Fibroblast of lung (primary cell): ENCODE measurements at regions not wholly inside any gene's neighbourhood (a gene's known extent, or its start where the extent isn't known, plus 50 kb on each side); places are given as distances from the start of the nearest gene placed in this dataset.

Experiments used
- DNase-seq, 2 donors: peaks; one replicate each; pipeline versions ENCODE4 v3.0.0 to v3.0.0-alpha.2; 2010; ENCODE audit warnings: low read depth in 2 of 2
- H2AFZ ChIP-seq: 2 replicates; pipeline ENCODE4 v1.5.1; 2012; ENCODE audit warnings: low read length, control low read depth, inconsistent platforms
- H3K27ac ChIP-seq: 2 replicates; pipeline ENCODE4 v1.5.1; 2011; ENCODE audit warnings: low read length, control low read depth; ENCODE audit not compliant: insufficient read depth
- H3K27me3 ChIP-seq: 2 replicates; pipeline ENCODE4 v1.5.1; 2011; ENCODE audit warnings: mild to moderate bottlenecking, low read length; ENCODE audit not compliant: control insufficient read depth, insufficient read depth
- H3K36me3 ChIP-seq: 2 replicates; pipeline ENCODE4 v1.5.1; 2011; ENCODE audit warnings: low read length; ENCODE audit not compliant: control insufficient read depth, insufficient read depth
- H3K4me1 ChIP-seq: 2 replicates; pipeline ENCODE4 v1.5.1; 2011; ENCODE audit warnings: low read length; ENCODE audit not compliant: control insufficient read depth, insufficient read depth; ENCODE audit errors: extremely low read depth
- H3K4me2 ChIP-seq: 2 replicates; pipeline ENCODE4 v1.5.1; 2011; ENCODE audit warnings: low read length, control low read depth; ENCODE audit not compliant: insufficient read depth; ENCODE audit errors: extremely low read depth
- H3K4me3 ChIP-seq, 4 experiments: fragments of 200-600 bp in 1 of 4; sonication (generic) in 1 of 4; replicated peaks in 1 of 4; 2 replicates each; pipeline ENCODE4 v1.5.1; 2011 to 2016; ENCODE audit warnings: low read length in 4 of 4, low read depth in 3 of 4, mild to moderate bottlenecking in 3 of 4, control low read depth in 2 of 4, inconsistent platforms in 1 of 4, mixed read lengths in 1 of 4; ENCODE audit not compliant: insufficient read depth in 1 of 4; ENCODE audit errors: control extremely low read depth in 1 of 4
- H3K79me2 ChIP-seq: 2 replicates; pipeline ENCODE4 v1.5.1; 2012; ENCODE audit warnings: mild to moderate bottlenecking, low read length, inconsistent platforms; ENCODE audit not compliant: control insufficient read depth, insufficient read depth
- H3K9ac ChIP-seq: 2 replicates; pipeline ENCODE4 v1.5.1; 2011; ENCODE audit warnings: mild to moderate bottlenecking, low read length, control low read depth; ENCODE audit not compliant: insufficient read depth
- H3K9me3 ChIP-seq: 2 replicates; pipeline ENCODE4 v1.5.1; 2012; ENCODE audit warnings: low read depth, low read length; ENCODE audit not compliant: control insufficient read depth, insufficient read depth
- H4K20me1 ChIP-seq: 2 replicates; pipeline ENCODE4 v1.5.1; 2011; ENCODE audit warnings: low read length; ENCODE audit not compliant: control insufficient read depth, insufficient read depth; ENCODE audit errors: extremely low read depth
- CTCF ChIP-seq, 2 donors: IDR thresholded peaks in 1 of 2; conservative IDR thresholded peaks in 1 of 2; 1 replicate in 1 of 2; 2 replicates in 1 of 2; pipeline ENCODE4 v1.5.1; 2011 to 2012; ENCODE audit warnings: low read length in 2 of 2, control low read depth in 1 of 2, inconsistent platforms in 1 of 2, low read depth in 1 of 2, mild to moderate bottlenecking in 1 of 2
- EZH2 ChIP-seq: IDR thresholded peaks from 2 replicates; pipeline ENCODE4 v1.5.1; 2012; ENCODE audit warnings: low read length, control low read depth, mild to moderate bottlenecking; ENCODE audit errors: missing control alignments

GRCh38 chr5:62732677-62733121, 154.1 kb downstream of the LRRC70 start:
- Histone ChIP-seq H3K79me2 (no peaks in the 10 kb centered on the region), H4K20me1 (no peaks in the 10 kb centered on the region), H3K9ac (no peak overlapping the region), H3K9me3 (no peaks in the 10 kb centered on the region), H3K27ac (no peak overlapping the region), H3K27me3 (no peaks in the 10 kb centered on the region), H3K4me3 (no peak overlapping the region), H3K4me2 (no peak overlapping the region), H3K36me3 (no peaks in the 10 kb centered on the region), H2AFZ (no peak overlapping the region), H3K4me1 (no peaks in the 10 kb centered on the region)
- DNase-seq: peak in 1 of 2 donors; percentile 1
- no peak for TF ChIP-seq EZH2
- no peak for TF ChIP-seq CTCF (conservative IDR thresholded peaks at IDR 0.05 in 1 of 2, IDR thresholded peaks at IDR 0.05 in 1 of 2; ENCODE audit: low read depth in 1 of 2, low read length in 2 of 2)

GRCh38 chr5:62731022-62731421, 152.4 kb downstream of the LRRC70 start:
- no peaks in the 10 kb centered on the region for H3K36me3 ChIP-seq
- no peaks in the 10 kb centered on the region for H3K79me2 ChIP-seq
- no peaks in the 10 kb centered on the region for H3K27me3 ChIP-seq
- no peak overlapping the region for H3K9ac ChIP-seq
- H3K4me1 ChIP-seq: no peaks in the 10 kb centered on the region
- no peak overlapping the region for H3K4me3 ChIP-seq
- H3K27ac ChIP-seq: no peak overlapping the region
- DNase-seq: no peak
- H2AFZ ChIP-seq: no peak overlapping the region
- H4K20me1 ChIP-seq: no peaks in the 10 kb centered on the region
- H3K9me3 ChIP-seq: no peaks in the 10 kb centered on the region
- no peak overlapping the region for H3K4me2 ChIP-seq
- TF ChIP-seq EZH2: no peak
- TF ChIP-seq CTCF (conservative IDR thresholded peaks at IDR 0.05 in 1 of 2, IDR thresholded peaks at IDR 0.05 in 1 of 2; ENCODE audit: low read depth in 1 of 2, low read length in 2 of 2): no peak

GRCh38 chr5:62729675-62730074, 151.1 kb downstream of the LRRC70 start:
- no peak overlapping the region for H3K9ac ChIP-seq
- no peak for DNase-seq
- H4K20me1 ChIP-seq: no peaks in the 10 kb centered on the region
- no peak for TF ChIP-seq CTCF (conservative IDR thresholded peaks at IDR 0.05 in 1 of 2, IDR thresholded peaks at IDR 0.05 in 1 of 2; ENCODE audit: low read depth in 1 of 2, low read length in 2 of 2)
- TF ChIP-seq EZH2: no peak
- no peaks in the 10 kb centered on the region for H3K27me3 ChIP-seq
- no peaks in the 10 kb centered on the region for H3K4me1 ChIP-seq
- H3K4me2 ChIP-seq: no peak overlapping the region
- no peak overlapping the region for H2AFZ ChIP-seq
- H3K4me3 ChIP-seq: no peak overlapping the region
- no peaks in the 10 kb centered on the region for H3K36me3 ChIP-seq
- H3K9me3 ChIP-seq: no peaks in the 10 kb centered on the region
- H3K79me2 ChIP-seq: no peaks in the 10 kb centered on the region
- no peak overlapping the region for H3K27ac ChIP-seq
